ENCODE measurements at regions not wholly inside any gene's neighbourhood (a gene's known extent, or its start where the extent isn't known, plus 50 kb on each side); places are given as distances from the start of the nearest gene placed in this dataset.

DNA sequence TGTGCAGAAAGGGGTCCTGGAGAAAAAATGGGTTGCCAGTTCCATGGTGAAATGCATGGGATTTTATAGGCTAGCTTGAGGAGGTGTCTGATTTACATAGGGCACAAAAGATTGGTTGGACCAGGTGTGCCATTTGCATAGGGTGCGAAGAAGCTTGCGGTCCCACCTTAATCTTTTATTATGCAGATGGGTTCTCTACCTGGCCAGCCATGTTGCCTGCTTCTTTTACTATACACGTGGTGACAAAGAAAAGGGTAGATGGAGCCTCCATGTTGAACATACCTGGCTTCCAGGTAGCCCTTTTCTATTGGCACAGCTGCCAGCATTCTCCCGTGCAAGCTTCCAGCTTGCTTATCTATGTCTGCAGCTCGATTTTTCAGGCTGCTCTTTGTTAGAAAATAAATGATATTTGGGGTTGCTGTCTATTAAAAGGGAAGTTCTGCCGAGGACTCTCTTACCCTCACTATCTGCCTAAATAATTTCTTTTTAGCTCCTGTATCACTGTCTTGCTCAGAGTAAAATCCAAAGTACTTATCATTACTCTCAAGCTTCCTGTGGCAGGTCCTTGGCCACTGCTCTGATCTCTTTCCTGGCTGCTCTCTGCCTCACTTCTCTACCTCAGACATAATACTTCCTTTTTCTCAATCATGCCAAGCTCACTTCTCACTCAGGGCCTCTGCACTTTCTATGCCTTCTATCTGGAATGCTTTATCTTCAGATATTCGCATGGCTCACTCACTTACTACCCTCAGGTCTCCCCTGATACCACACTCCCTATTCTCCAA, 216.0 kb upstream of the DAAM1 start:
- DNase-seq (ENCODE audit: low read depth, low spot score) (no peak), FAIRE-seq (no peak)
- H4K20me1 ChIP-seq (replicated peaks; ENCODE audit: control insufficient read depth, extremely low read depth, insufficient read depth, low read length): no peaks in the 10 kb centered on the region
- dilution Hi-C loops (cut with MboI; ENCODE audit: extremely low pct_ligation_motif_present, low sequenced_read_pairs): no loop called here
- no TSS peak for BruUV-seq (replicated peaks)
- H3K9me1 ChIP-seq (replicated peaks; ENCODE audit: control insufficient read depth, extremely low read depth, insufficient read depth, low read length): no peaks in the 10 kb centered on the region
- POLR2A ChIA-PET: no interaction called here
- peaks cover 0 to 2% of the 10 kb centered on the region in 2 experiments for H3K27me3 ChIP-seq (ENCODE audit: control insufficient read depth in 2 of 2, insufficient read depth in 2 of 2, low read length in 2 of 2)
- H3K4me3 ChIP-seq (replicated peaks in 1 of 3; ENCODE audit: insufficient read depth in 1 of 3, low read depth in 1 of 3, low read length in 3 of 3): no peak overlapping the region
- H3K27ac ChIP-seq (ENCODE audit: insufficient read depth, low read depth, low read length): no peak overlapping the region
- TF ChIP-seq, protein P1, sequence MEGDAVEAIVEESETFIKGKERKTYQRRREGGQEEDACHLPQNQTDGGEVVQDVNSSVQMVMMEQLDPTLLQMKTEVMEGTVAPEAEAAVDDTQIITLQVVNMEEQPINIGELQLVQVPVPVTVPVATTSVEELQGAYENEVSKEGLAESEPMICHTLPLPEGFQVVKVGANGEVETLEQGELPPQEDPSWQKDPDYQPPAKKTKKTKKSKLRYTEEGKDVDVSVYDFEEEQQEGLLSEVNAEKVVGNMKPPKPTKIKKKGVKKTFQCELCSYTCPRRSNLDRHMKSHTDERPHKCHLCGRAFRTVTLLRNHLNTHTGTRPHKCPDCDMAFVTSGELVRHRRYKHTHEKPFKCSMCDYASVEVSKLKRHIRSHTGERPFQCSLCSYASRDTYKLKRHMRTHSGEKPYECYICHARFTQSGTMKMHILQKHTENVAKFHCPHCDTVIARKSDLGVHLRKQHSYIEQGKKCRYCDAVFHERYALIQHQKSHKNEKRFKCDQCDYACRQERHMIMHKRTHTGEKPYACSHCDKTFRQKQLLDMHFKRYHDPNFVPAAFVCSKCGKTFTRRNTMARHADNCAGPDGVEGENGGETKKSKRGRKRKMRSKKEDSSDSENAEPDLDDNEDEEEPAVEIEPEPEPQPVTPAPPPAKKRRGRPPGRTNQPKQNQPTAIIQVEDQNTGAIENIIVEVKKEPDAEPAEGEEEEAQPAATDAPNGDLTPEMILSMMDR (IDR thresholded peaks at IDR 0.05; ENCODE audit: extremely low read depth in 1 of 2, insufficient read depth in 1 of 2, low read depth in 1 of 2, low read length in 2 of 2): no peak
- TF ChIP-seq GATA2 (IDR thresholded peaks at IDR 0.05; ENCODE audit: insufficient read depth, insufficient read length, low read depth, low read length): no peak
- no peak for TF ChIP-seq JUN (IDR thresholded peaks at IDR 0.05; ENCODE audit: borderline replicate concordance, insufficient read depth, insufficient read length, low read depth)
- no peak for TF ChIP-seq EZH2 (IDR thresholded peaks at IDR 0.05; ENCODE audit: borderline replicate concordance, low read depth, low read length, severe bottlenecking)
- TF ChIP-seq POLR2AphosphoS5 (IDR thresholded peaks at IDR 0.05; ENCODE audit: insufficient read depth, low read depth, low read length): no peak
- no peak for TF ChIP-seq MYC (IDR thresholded peaks at IDR 0.05; ENCODE audit: low read depth, low read length)
- TF ChIP-seq, protein P2, sequence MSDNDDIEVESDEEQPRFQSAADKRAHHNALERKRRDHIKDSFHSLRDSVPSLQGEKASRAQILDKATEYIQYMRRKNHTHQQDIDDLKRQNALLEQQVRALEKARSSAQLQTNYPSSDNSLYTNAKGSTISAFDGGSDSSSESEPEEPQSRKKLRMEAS (IDR thresholded peaks at IDR 0.05; ENCODE audit: insufficient read depth, insufficient read length): no peak
- no peak for TF ChIP-seq FOS (IDR thresholded peaks at IDR 0.05; ENCODE audit: borderline replicate concordance, insufficient read depth, low read length)
- TF ChIP-seq POLR2A (IDR thresholded peaks at IDR 0.05; ENCODE audit: low read depth, low read length): no peak
- CTCF ChIA-PET: no interaction called here
- no peaks in the 10 kb centered on the region for H3K79me2 ChIP-seq (ENCODE audit: control insufficient read depth, insufficient read depth, low read length)
- intact Hi-C loops (cut with micrococcal nuclease): no loop called here
- no peak overlapping the region for H3K4me2 ChIP-seq (ENCODE audit: insufficient read depth, low read length)
- H3K4me1 ChIP-seq (ENCODE audit: control insufficient read depth, extremely low read depth, insufficient read depth, low read length): no peaks in the 10 kb centered on the region
- H3K36me3 ChIP-seq (ENCODE audit: control insufficient read depth in 2 of 2, extremely low read depth in 1 of 2, insufficient read depth in 2 of 2, low read length in 2 of 2): no peaks in the 10 kb centered on the region
- no peaks in the 10 kb centered on the region for H3K9me3 ChIP-seq (replicated peaks; ENCODE audit: control insufficient read depth, insufficient read depth, low read length)
- H3K9ac ChIP-seq (replicated peaks; ENCODE audit: extremely low read depth, insufficient read depth, low read length): no peak overlapping the region
- H2AFZ ChIP-seq (ENCODE audit: low read depth, low read length): no peak overlapping the region
